Osteocyte (in vitro differentiated cells): ENCODE measurements at regions not wholly inside any gene's neighbourhood (a gene's known extent, or its start where the extent isn't known, plus 50 kb on each side); places are given as distances from the start of the nearest gene placed in this dataset.

Experiments
- DNase-seq: peaks from one replicate; pipeline ENCODE4 v3.0.0; 2021; ENCODE audit warnings: mixed read lengths; ENCODE audit not compliant: unreplicated experiment; ENCODE audit errors: extremely low spot score
- H3K27ac Mint-ChIP-seq: one replicate; pipeline ENCODE4 v1.8.0; 2021; ENCODE audit warnings: mild to moderate bottlenecking, mixed read lengths; ENCODE audit not compliant: unreplicated experiment
- H3K27me3 Mint-ChIP-seq: one replicate; pipeline ENCODE4 v1.8.0; 2021; ENCODE audit warnings: mixed read lengths; ENCODE audit not compliant: unreplicated experiment
- H3K36me3 Mint-ChIP-seq: one replicate; pipeline ENCODE4 v1.8.0; 2021; ENCODE audit warnings: mixed read lengths; ENCODE audit not compliant: unreplicated experiment
- H3K4me1 Mint-ChIP-seq: one replicate; pipeline ENCODE4 v1.8.0; 2021; ENCODE audit warnings: mixed read lengths; ENCODE audit not compliant: unreplicated experiment
- H3K4me3 Mint-ChIP-seq: one replicate; pipeline ENCODE4 v1.8.0; 2021; ENCODE audit warnings: mild to moderate bottlenecking, moderate library complexity, mixed read lengths; ENCODE audit not compliant: unreplicated experiment
- H3K9me3 Mint-ChIP-seq: one replicate; pipeline ENCODE4 v1.8.0; 2021; ENCODE audit warnings: mixed read lengths; ENCODE audit not compliant: unreplicated experiment
- TF ChIP-seq, protein P1 (sequence below): fragments of 200-600 bp; sonication (generic); IDR thresholded peaks from 2 replicates; pipeline ENCODE4 v1.5.0; 2021; ENCODE audit warnings: antibody characterized with exemption, mild to moderate bottlenecking, moderate library complexity

- DNase-seq: no peak
Measured at GRCh38 chr14:53231171-53231570, 78.0 kb upstream of the DDHD1 start.

DNA sequence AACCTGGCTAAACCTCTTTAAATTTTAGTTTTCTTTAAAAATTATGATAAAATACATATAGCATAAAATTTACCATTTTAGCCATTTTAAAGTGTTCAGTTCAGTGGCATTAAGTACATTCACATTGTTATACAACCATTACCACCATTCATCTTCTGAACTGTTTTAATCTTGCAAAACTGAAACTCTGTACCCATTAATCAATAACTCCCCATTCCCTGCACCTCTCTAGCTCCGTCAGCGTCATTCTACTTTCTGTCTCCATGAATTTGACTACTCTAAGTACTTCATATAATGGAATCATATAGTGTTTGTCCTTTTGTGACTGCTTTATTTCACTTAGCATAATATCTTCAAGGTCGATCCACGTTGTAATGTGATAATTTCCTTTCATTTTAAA lies 75.8 kb upstream of the DDHD1 start:
- Mint-ChIP-seq H3K4me1 (no peaks in the 10 kb centered on the region), H3K27ac (no peak overlapping the region)

More at GRCh38 chr14:53231171-53231570, 78.0 kb upstream of the DDHD1 start:
- Mint-ChIP-seq H3K9me3 (peaks cover 7% of the 10 kb centered on the region), H3K27ac (no peak overlapping the region), H3K36me3 (no peaks in the 10 kb centered on the region), H3K4me3 (no peak overlapping the region), H3K4me1 (no peaks in the 10 kb centered on the region), H3K27me3 (peaks cover 41% of the 10 kb centered on the region)
- TF ChIP-seq, protein P1, sequence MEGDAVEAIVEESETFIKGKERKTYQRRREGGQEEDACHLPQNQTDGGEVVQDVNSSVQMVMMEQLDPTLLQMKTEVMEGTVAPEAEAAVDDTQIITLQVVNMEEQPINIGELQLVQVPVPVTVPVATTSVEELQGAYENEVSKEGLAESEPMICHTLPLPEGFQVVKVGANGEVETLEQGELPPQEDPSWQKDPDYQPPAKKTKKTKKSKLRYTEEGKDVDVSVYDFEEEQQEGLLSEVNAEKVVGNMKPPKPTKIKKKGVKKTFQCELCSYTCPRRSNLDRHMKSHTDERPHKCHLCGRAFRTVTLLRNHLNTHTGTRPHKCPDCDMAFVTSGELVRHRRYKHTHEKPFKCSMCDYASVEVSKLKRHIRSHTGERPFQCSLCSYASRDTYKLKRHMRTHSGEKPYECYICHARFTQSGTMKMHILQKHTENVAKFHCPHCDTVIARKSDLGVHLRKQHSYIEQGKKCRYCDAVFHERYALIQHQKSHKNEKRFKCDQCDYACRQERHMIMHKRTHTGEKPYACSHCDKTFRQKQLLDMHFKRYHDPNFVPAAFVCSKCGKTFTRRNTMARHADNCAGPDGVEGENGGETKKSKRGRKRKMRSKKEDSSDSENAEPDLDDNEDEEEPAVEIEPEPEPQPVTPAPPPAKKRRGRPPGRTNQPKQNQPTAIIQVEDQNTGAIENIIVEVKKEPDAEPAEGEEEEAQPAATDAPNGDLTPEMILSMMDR: no peak

GRCh38 chr14:53227154-53227718 lies 74.1 kb upstream of the DDHD1 start:
- Mint-ChIP-seq H3K27me3 (peaks cover 11% of the 10 kb centered on the region), H3K4me1 (no peaks in the 10 kb centered on the region), H3K9me3 (peaks cover 25% of the 10 kb centered on the region), H3K4me3 (no peak overlapping the region), H3K27ac (no peak overlapping the region), H3K36me3 (peaks cover 5% of the 10 kb centered on the region)
- TF ChIP-seq, protein P1: no peak
- DNase-seq: no peak

More for the DNA sequence above, 75.8 kb upstream of the DDHD1 start:
- Mint-ChIP-seq H3K36me3 (peaks cover 5% of the 10 kb centered on the region), H3K4me3 (no peak overlapping the region), H3K27me3 (peaks cover 23% of the 10 kb centered on the region), H3K9me3 (peaks cover 29% of the 10 kb centered on the region)
- TF ChIP-seq, protein P1: no peak
- no peak for DNase-seq

- H3K27me3 Mint-ChIP-seq: peaks cover 15% of the 10 kb centered on the region
- H3K4me3 Mint-ChIP-seq: no peak overlapping the region
- H3K9me3 Mint-ChIP-seq: peaks cover 25% of the 10 kb centered on the region
- TF ChIP-seq, protein P1: no peak
- no peak for DNase-seq
- H3K4me1 Mint-ChIP-seq: no peaks in the 10 kb centered on the region
- H3K27ac Mint-ChIP-seq: no peak overlapping the region
- H3K36me3 Mint-ChIP-seq: peaks cover 5% of the 10 kb centered on the region
Measured at GRCh38 chr14:53226553-53226952, 73.4 kb upstream of the DDHD1 start.

- Mint-ChIP-seq H3K4me3 (no peak overlapping the region), H3K27me3 (peaks cover 12% of the 10 kb centered on the region), H3K27ac (no peak overlapping the region), H3K36me3 (peaks cover 5% of the 10 kb centered on the region), H3K9me3 (peaks cover 22% of the 10 kb centered on the region), H3K4me1 (peaks cover 4% of the 10 kb centered on the region)
- TF ChIP-seq, protein P1: no peak
- DNase-seq: no peak
Measured at GRCh38 chr14:53220914-53221313, 67.8 kb upstream of the DDHD1 start.
